Stimulated activated naive CD8-positive, alpha-beta T cell treated with anti-CD3 and anti-CD28 coated beads, Interleukin-15, amount 100 ng/mL, for 72 hours (primary cell): ENCODE measurements at regions not wholly inside any gene's neighbourhood (a gene's known extent, or its start where the extent isn't known, plus 50 kb on each side); places are given as distances from the start of the nearest gene placed in this dataset.
"Not testable (repeated sequence)": the region's sequence is repeated elsewhere in the genome, so short reads cannot be mapped to it uniquely, and the experiment has no call there.

Source experiments
- ATAC-seq: fragments of 150-1000 bp; cut with Tn5 transposase; 2 replicates; pipeline ENCODE4 v1.10.0; 2021; ENCODE audit warnings: mild to moderate bottlenecking, moderate library complexity
- DNase-seq, 2 donors: peaks; one replicate each; pipeline ENCODE4 v3.0.0; 2021 to 2022
- H3K27ac Mint-ChIP-seq, 2 donors: one replicate each; pipeline ENCODE4 v1.8.0; 2022; ENCODE audit warnings: mild to moderate bottlenecking in 2 of 2, mixed read lengths in 2 of 2, moderate library complexity in 2 of 2
- H3K27me3 Mint-ChIP-seq: one replicate; pipeline ENCODE4 v1.8.0; 2022; ENCODE audit warnings: mixed read lengths
- H3K4me1 Mint-ChIP-seq: one replicate; pipeline ENCODE4 v1.8.0; 2022; ENCODE audit warnings: mild to moderate bottlenecking, mixed read lengths
- H3K4me3 Mint-ChIP-seq, 2 donors: one replicate each; pipeline ENCODE4 v1.8.0; 2022; ENCODE audit warnings: mild to moderate bottlenecking in 2 of 2, mixed read lengths in 2 of 2, moderate library complexity in 1 of 2
- H3K9me3 Mint-ChIP-seq, 2 donors: one replicate each; pipeline ENCODE4 v1.8.0; 2022; ENCODE audit warnings: mixed read lengths in 2 of 2

- Mint-ChIP-seq H3K4me1 (no peaks in the 10 kb centered on the region), H3K4me3 (no peak overlapping the region), H3K27ac (no peak overlapping the region), H3K9me3 (peaks cover 1 to 5% of the 10 kb centered on the region in 2 donors), H3K27me3 (no peaks in the 10 kb centered on the region)
- ATAC-seq (no peak), DNase-seq (no peak)
Measured at GRCh38 chr13:54004026-54004699, 975.5 kb downstream of the OLFM4 start.

GRCh38 chr13:54016542-54016941 is 987.9 kb downstream of the OLFM4 start:
- Mint-ChIP-seq H3K9me3 (peaks cover 14 to 25% of the 10 kb centered on the region in 2 donors), H3K27me3 (no peaks in the 10 kb centered on the region), H3K4me3 (no peak overlapping the region), H3K4me1 (no peaks in the 10 kb centered on the region), H3K27ac (no peak overlapping the region)
- ATAC-seq (no peak), DNase-seq (no peak)

GRCh38 chr13:54018485-54018884 is 989.9 kb downstream of the OLFM4 start:
- DNase-seq (no peak), ATAC-seq (no peak)
- H3K27me3 Mint-ChIP-seq, result no peaks in the 10 kb centered on the region
- H3K9me3 Mint-ChIP-seq, result peaks cover 8 to 22% of the 10 kb centered on the region in 2 donors
- H3K4me3 Mint-ChIP-seq, result no peak overlapping the region
- no peaks in the 10 kb centered on the region for H3K4me1 Mint-ChIP-seq
- H3K27ac Mint-ChIP-seq, result no peak overlapping the region

GRCh38 chr13:54029226-54029625 is 1000.6 kb downstream of the OLFM4 start:
- no peak for ATAC-seq
- peaks cover 23 to 28% of the 10 kb centered on the region in 2 donors for H3K9me3 Mint-ChIP-seq
- H3K27me3 Mint-ChIP-seq, result no peaks in the 10 kb centered on the region

GRCh38 chr13:54029720-54030119 is 1001.1 kb downstream of the OLFM4 start:
- DNase-seq (no peak), ATAC-seq (no peak)
- no peaks in the 10 kb centered on the region for H3K4me1 Mint-ChIP-seq
- peaks cover 20 to 28% of the 10 kb centered on the region in 2 donors for H3K9me3 Mint-ChIP-seq
- H3K27me3 Mint-ChIP-seq, result no peaks in the 10 kb centered on the region
- H3K27ac Mint-ChIP-seq, result no peak overlapping the region
- no peak overlapping the region for H3K4me3 Mint-ChIP-seq

More at GRCh38 chr13:54029226-54029625, 1000.6 kb downstream of the OLFM4 start:
- no peak overlapping the region for H3K4me3 Mint-ChIP-seq
- no peaks in the 10 kb centered on the region for H3K4me1 Mint-ChIP-seq
- DNase-seq, result no peak
- H3K27ac Mint-ChIP-seq, result no peak overlapping the region

GRCh38 chr13:54033323-54033861 is 1004.8 kb downstream of the OLFM4 start:
- H3K4me1 Mint-ChIP-seq, result no peaks in the 10 kb centered on the region
- peaks cover 19 to 28% of the 10 kb centered on the region in 2 donors for H3K9me3 Mint-ChIP-seq
- H3K27me3 Mint-ChIP-seq, result no peaks in the 10 kb centered on the region
- H3K4me3 Mint-ChIP-seq, result no peak overlapping the region
- ATAC-seq (no peak), DNase-seq (no peak)
- no peak overlapping the region for H3K27ac Mint-ChIP-seq

- ATAC-seq, result no peak
- no peak overlapping the region for H3K4me3 Mint-ChIP-seq
- peaks cover 19 to 35% of the 10 kb centered on the region in 2 donors for H3K9me3 Mint-ChIP-seq
Measured at GRCh38 chr13:54034047-54034446, 1005.4 kb downstream of the OLFM4 start.

GRCh38 chr13:54057416-54057815 is 1028.8 kb downstream of the OLFM4 start:
- H3K4me3 Mint-ChIP-seq, H3K4me1 Mint-ChIP-seq, H3K27me3 Mint-ChIP-seq, ATAC-seq, H3K27ac Mint-ChIP-seq, H3K9me3 Mint-ChIP-seq, DNase-seq: not testable (repeated sequence)

More at GRCh38 chr13:54034047-54034446, 1005.4 kb downstream of the OLFM4 start:
- no peak for DNase-seq
- Mint-ChIP-seq H3K27me3 (no peaks in the 10 kb centered on the region), H3K4me1 (no peaks in the 10 kb centered on the region), H3K27ac (no peak overlapping the region)

GRCh38 chr13:54069958-54070357 is 1041.3 kb downstream of the OLFM4 start:
- not testable (repeated sequence) for H3K4me3 Mint-ChIP-seq, DNase-seq, ATAC-seq, H3K27me3 Mint-ChIP-seq, H3K27ac Mint-ChIP-seq, H3K4me1 Mint-ChIP-seq
- H3K9me3 Mint-ChIP-seq, result peaks cover 23 to 36% of the 10 kb centered on the region in 2 donors

- Mint-ChIP-seq H3K27me3 (no peaks in the 10 kb centered on the region), H3K27ac (no peak overlapping the region), H3K4me3 (no peak overlapping the region), H3K9me3 (peaks cover 0 to 6% of the 10 kb centered on the region in 2 donors), H3K4me1 (no peaks in the 10 kb centered on the region)
- no peak for ATAC-seq
- no peak for DNase-seq
Measured at GRCh38 chr13:54077569-54077968, 1049.0 kb downstream of the OLFM4 start.

- ATAC-seq (no peak), DNase-seq (no peak)
- H3K4me1 Mint-ChIP-seq, result no peaks in the 10 kb centered on the region
- no peaks in the 10 kb centered on the region for H3K27me3 Mint-ChIP-seq
- H3K27ac Mint-ChIP-seq, result peak overlapping the region in 1 of 2 donors; percentile 27
- H3K9me3 Mint-ChIP-seq, result peaks cover 0 to 6% of the 10 kb centered on the region in 2 donors
- no peak overlapping the region for H3K4me3 Mint-ChIP-seq
Measured at GRCh38 chr13:54078271-54078870, 1049.8 kb downstream of the OLFM4 start.

GRCh38 chr13:54082309-54082708 is 1053.7 kb downstream of the OLFM4 start:
- not testable (repeated sequence) for ATAC-seq, H3K9me3 Mint-ChIP-seq, H3K4me1 Mint-ChIP-seq, H3K27ac Mint-ChIP-seq, DNase-seq, H3K4me3 Mint-ChIP-seq, H3K27me3 Mint-ChIP-seq

- no peak overlapping the region for H3K27ac Mint-ChIP-seq
Measured at GRCh38 chr13:54091884-54092283, 1063.3 kb downstream of the OLFM4 start.

GRCh38 chr13:54092686-54093085 is 1064.1 kb downstream of the OLFM4 start:
- Mint-ChIP-seq H3K4me3 (no peak overlapping the region), H3K9me3 (peaks cover 16 to 37% of the 10 kb centered on the region in 2 donors), H3K27me3 (no peaks in the 10 kb centered on the region), H3K27ac (no peak overlapping the region), H3K4me1 (no peaks in the 10 kb centered on the region)
- no peak for DNase-seq
- no peak for ATAC-seq

More at GRCh38 chr13:54091884-54092283, 1063.3 kb downstream of the OLFM4 start:
- DNase-seq (no peak), ATAC-seq (no peak)
- no peaks in the 10 kb centered on the region for H3K27me3 Mint-ChIP-seq
- H3K4me3 Mint-ChIP-seq, result no peak overlapping the region
- H3K4me1 Mint-ChIP-seq, result no peaks in the 10 kb centered on the region
- peaks cover 16 to 37% of the 10 kb centered on the region in 2 donors for H3K9me3 Mint-ChIP-seq

GRCh38 chr13:54110597-54110996 is 1082.0 kb downstream of the OLFM4 start:
- peaks cover 0 to 10% of the 10 kb centered on the region in 2 donors for H3K9me3 Mint-ChIP-seq
- no peaks in the 10 kb centered on the region for H3K27me3 Mint-ChIP-seq
- no peak for ATAC-seq
- no peak overlapping the region for H3K4me3 Mint-ChIP-seq
- no peaks in the 10 kb centered on the region for H3K4me1 Mint-ChIP-seq
- DNase-seq, result no peak
- H3K27ac Mint-ChIP-seq, result no peak overlapping the region

- H3K9me3 Mint-ChIP-seq, result peaks cover 8 to 39% of the 10 kb centered on the region in 2 donors
- H3K27me3 Mint-ChIP-seq, result no peaks in the 10 kb centered on the region
- no peak for ATAC-seq
- no peak overlapping the region for H3K27ac Mint-ChIP-seq
- no peak for DNase-seq
- no peaks in the 10 kb centered on the region for H3K4me1 Mint-ChIP-seq
- no peak overlapping the region for H3K4me3 Mint-ChIP-seq
Measured at GRCh38 chr13:54124700-54125099, 1096.1 kb downstream of the OLFM4 start.
